ENCODE measurements at regions not wholly inside any gene's neighbourhood (a gene's known extent, or its start where the extent isn't known, plus 50 kb on each side); places are given as distances from the start of the nearest gene placed in this dataset.

DNA sequence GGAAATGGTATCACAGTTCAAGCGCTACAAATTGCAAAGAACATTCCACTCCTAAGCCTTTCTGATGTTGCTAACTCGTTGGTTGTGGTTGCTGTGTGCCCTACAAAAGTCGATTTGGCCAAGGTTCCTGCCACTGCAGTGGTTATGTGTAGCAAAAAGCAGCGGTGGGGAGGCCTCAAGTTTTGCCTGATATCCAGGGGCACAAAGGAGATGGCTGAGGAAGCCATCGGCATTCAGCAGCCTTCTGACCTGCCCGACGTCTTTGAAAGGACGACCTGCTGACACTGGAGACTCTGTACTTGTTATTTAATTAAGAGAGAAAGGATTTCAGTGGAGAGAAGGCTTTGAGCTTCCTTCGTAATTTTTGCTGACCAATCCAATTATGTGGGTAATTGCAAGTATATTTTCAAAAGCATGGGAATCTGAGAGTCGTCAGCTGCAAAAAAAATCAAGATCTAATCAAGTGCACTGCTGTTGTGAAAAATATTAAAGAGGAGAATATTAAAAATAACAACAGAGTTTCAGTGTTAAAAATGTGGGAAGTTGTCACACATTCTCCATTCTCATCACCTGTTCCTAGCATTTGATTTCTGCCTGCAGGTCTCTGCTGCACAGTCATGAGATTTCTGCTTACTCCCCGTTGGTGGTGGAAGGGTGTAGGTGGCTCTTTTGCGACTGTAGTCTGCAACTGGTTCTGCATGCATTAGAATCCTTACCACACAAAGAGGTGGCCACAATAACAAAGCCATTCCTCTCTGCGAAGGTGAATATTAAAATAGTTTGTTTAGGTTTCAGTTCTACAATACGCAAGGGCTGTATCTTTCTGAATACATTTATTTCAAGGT is 319.2 kb downstream of the IRX2 start:
- no peak for DNase-seq

DNA sequence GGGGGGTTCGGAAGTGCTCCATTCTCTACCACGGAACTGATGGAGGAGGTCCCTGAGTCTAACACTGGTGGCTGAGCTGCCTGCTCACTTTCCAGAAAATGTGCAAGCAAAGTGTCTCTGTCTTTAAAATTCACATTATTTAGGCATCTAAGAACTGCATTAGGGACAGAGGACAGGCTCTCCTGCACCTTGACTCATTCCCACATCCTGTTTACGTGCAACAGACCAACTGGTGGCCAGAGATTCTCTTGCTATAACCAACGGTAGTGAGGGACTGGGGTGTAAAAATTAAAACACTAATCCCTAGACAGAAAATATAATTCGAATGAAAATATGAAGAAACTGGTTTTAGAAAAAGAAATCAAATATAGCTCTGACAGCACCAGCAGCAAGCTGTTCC is 320.9 kb downstream of the IRX2 start:
- no peak for DNase-seq

DNA sequence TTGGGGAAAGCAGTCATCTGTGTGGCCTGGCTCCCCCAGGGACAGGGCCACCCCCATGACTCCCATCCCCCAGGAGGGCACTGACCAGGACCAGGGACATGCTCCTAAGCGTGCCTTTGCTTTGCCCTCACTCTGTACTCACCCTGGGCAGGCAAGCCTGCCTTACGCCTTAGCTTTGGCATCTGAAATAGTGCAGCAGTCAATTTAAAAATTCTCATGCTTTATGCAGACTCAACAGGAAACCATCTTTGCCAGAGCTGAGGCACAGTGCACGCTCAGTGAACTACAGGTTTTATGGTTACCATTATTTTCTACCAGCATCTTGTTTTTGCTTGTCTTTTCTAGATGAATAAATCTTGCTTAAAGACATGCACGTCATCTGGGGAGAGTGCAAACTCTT is 323.5 kb downstream of the IRX2 start:
- no peak for DNase-seq

DNA sequence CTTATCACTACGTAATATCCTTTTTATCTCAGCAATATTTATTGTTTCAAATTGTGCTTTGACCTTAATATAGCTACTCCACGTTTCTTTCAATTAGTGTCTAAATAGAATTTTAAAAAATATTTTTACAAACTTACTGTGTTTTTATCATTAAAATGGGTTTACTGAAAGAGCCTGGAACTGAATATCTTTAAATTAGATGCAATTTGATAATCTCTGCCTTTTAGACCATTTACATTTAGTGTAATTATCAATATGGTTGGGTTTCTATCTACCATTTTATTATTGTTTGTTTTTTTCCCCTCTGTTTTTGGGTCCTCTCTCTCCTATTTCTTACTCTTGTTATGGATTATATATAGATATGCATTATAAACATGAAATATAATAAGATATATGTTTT is 327.8 kb downstream of the IRX2 start:
- DNase-seq, result no peak

DNA sequence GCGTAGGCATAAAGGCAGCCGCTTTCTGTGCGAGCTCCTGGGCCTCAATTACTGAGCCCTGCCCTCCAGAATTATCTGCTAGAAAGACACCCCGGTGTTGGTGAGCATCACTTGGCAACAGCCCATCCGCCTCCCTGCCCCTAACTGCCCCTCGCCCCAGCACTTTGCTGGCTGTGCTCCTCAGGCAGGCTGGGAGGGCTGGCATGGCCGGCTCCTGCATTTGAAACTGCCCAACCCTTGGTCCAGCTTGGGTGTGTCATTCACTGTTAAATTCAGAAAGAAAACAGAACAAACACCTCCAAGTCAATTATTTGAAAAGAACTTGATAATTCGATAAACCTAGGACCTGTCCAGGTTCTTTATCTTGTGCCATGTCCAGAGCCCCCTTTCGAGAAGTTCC is 334.2 kb downstream of the IRX2 start:
- DNase-seq, result no peak

DNA sequence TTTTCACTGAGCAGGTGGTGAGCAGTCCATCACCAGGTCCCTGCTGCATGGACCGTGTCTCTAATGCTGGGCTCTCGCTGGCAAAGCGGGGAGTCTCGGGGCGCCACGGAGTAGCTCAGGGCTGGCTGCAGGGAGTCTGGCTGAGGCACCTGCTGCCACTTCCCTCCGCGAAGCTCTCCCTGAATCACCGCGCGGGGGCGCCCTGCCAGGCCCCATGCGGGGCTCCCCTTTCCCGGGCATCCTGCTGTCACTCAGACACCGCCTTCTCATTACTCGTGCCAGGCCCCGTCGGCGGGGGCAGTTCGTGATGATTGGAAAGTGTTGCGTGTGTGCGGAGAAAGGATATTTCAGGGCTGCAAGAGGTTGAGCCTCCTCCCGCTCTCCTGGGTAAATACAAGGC is 335.8 kb downstream of the IRX2 start:
- no peak for DNase-seq

DNA sequence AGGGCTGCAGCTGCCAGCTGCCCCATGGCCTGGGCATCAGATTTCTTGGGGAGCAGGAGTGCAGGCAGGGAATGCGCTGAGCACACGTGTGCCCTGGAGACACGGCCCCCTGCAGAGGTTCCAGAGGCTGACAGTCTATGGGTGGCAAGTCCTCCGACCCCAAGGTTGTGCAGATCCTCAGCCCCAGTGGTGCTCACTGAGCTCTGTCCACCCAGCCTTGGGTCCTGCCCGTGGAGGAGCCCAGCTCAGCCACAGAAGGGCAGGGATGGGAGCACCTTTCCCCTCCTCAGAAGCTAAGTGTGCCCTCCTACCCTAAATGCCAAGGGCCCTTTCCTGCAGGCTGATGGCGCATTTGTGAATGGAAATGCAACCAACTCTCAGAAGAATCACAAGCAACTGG is 341.0 kb downstream of the IRX2 start:
- no peak for DNase-seq

DNA sequence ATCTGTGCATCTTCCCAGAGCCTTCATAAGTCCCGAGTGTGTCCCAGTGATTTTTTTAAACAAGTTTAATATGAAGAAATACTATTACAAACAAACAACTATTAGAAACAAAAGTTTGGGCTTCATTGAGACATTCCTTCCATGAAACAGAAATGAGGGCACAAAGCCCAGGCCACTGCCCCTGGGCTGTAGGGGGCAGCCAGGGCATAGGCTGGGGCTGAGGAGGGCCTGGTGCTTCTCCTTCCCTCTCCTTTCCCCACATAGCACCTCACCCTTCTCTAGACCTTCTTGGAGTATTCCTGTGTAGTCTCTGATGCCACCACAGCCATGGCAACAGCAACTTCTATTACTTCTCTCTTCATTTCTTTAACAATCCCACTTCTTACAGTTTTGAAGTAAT is 348.2 kb downstream of the IRX2 start:
- DNase-seq, result no peak

DNA sequence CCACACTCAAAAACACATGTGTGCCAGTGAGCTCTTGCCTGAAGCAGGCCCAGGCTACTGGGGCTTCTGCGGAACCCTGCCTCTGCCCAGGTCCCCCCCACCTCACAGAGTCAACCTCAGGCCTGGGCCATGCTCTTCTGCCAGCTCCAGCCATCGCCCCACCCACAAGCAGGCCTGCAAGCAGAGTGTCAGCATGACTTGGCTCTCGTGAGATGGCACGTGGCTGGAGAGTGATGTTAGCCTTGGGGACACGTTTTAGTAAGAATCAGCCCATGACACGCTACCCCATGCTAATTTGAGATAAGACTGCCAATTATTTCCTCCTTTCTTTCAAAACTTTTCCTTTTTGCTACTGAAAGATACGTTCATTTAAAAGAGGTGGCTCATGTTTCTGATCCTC is 351.7 kb downstream of the IRX2 start:
- no peak for DNase-seq

DNA sequence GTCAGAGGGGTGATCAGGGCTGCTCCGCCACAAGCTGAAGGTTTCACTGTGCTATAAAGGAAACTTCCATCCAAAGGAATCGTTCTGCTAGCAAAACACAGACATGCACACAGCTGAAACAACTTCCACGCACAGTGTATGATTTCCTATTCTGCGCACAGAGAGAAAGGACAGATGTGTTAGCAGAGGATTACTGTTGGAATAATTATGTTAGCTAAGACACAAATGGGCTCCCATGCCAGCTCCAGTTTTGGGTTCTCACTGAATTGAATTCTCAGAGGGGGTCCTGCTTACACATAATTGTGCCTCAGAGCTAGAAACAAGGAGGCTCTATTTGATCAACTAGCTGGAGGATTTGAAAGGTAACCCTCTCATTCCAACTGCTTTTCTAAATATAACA is 352.4 kb downstream of the IRX2 start:
- DNase-seq, result no peak

DNA sequence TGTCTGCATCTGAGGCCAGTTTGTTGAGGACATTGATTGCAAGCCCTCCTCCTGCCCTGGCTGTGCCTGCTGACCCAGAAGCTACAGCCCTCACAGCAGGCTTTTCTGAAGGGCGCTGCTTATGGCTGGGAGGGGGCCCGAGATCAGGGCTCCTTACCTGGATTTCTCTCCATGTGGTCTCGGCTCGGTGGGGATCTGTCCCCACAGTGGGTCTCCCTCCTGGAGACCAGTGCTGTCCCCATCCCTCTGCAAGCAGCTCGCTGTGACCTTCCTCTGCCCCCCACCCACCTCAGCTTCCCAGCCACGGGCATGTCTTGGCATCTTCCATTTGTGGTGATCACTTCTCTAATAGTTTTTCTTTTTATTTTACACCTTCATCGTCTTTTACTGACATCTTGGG is 357.9 kb downstream of the IRX2 start:
- DNase-seq, result no peak

DNA sequence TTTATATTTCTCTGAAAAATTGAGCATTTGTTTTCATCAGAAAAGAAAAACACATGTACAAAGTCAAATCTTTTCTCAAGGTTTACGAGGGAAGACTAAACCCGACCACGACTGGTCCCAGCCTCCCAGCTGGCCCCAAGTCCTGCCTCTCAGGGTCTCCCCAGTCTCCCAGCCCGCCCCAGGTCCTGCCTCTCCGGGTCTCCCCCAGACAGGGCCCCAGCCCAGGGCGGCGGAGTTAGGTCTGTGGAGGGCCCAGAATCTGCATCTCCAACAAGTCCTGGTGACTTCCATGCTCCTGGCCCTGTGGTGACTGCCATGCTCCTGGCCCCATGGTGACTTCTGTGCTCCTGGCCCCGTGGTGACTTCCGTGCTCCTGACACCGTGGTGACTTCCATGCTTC is 359.9 kb downstream of the IRX2 start:
- DNase-seq, result no peak

DNA sequence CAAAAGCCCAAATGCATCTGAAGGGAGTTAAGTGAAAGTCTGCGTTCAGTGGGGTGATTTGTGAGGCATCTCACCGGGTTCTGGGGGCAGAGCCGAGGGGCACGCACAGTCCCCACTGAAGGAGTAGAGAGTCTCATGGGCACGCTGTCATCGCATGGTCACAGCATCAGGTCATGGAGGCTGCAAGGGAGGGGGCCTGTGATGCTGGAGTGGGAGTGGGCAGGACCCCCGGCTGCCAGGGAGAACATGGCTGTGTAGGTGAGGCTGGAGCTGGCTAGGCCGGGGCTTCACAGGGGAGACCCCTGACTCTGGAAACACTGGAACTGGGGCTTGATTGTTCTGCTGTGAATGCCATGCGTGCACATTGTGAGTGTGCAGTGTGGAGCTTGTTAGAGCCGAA is 360.5 kb downstream of the IRX2 start:
- no peak for DNase-seq

DNA sequence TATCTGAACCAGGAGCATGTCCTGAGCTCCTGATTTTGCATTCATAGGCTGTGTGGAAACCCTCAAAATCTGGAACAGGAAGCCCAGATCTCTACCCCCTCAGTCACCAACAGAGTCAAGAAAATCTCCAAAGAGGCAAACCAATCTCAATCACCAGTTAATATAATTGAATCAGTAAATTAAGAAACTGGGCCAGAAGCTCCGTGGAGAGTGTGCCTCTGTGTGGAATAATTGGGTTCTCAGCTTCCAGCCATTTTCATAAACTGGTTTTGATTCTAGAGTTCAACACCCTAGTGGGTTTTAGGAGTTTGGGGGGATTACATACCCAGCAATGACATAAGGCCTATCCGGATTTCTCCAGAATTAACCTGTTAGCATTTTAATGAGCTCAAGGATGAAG is 362.9 kb downstream of the IRX2 start:
- DNase-seq, result no peak

DNA sequence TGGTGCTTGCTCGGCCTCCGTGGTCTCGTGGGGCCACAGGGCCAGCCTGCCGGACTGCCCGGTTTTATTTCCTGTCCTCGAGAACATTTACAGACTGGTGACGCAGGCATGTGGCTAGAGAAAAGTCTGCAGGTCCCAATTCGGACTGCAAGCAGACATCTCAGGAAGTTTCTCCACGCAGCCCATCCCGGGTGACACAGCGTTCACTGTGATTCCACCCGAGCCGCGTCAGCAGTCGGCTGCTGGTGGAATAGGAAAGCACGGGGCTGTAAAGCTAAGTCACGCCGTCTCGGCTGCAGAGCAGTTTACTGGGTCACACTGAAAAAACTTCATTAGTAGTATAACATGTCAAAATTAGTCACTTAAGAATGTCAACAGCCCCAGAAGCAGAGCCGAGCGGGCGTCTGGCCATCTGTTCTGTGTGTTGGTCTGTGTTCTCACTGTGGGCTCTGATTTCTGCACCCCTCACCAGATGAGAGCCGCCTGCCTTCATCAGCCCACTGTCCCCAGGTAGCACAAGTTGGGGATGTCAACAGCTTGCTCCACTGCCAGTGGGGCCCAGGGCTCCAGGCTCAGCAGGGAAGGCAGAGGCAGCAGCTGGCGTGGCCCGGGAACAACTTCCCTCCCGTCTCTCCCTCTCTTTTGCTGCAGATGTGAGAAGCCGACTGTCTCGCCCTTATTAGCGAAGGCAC is 363.7 kb downstream of the IRX2 start:
- DNase-seq, result no peak

DNA sequence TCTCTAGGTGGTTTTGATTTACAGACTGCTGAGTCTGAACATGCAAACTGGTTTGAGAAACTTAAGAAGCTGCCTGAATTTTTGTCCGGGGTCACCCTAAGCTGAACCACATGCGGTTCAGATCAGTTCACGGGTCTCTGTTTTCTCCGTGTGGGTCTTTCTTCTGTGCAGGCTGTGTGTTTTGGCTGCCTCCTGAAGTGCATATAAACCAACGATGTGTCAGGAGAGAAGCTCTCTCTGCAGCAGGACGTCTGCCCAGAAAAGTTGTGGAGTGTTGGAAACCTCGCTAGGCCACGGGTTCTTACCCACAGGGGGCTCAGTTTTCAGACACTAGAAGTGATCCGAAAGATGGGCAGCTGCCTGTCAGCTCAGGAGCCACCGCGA is 364.2 kb downstream of the IRX2 start:
- DNase-seq, result no peak

DNA sequence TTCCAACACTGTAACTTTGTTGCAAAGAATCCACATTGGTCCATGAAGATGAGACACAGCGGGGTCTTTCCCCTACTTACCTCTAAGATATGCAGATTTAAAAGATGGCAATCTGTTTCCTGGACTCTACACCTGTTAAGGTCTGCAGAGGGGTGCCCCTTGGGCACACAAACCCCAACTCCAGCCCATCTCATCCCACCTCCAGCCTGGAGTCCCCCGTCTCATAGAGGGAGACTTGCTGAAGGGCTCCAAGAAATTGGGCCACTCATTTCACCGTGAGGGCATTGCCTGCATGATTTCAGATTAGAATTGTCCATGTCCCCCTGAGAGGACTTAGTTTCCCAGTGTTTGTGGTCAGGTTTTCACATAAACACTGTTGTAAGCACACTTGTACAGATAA is 365.7 kb downstream of the IRX2 start:
- DNase-seq, result no peak

DNA sequence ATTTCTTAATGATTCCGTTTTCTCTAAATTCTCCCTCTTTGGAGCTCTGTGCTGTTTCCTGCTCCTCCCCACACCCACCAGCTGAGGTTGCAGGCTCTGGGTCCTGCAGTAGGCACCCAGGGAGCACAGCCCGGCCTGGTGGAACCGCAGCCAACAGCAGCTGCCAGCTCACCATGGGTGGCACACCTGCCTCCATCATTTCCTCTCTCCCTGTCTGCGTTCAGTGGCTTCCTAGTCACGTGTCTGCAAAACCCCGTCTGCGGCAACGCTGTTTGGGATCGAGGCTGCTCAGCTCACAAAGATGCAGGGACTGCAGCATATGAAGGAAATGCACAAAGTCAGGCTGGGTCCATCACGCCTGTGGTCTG is 367.8 kb downstream of the IRX2 start:
- no peak for DNase-seq

DNA sequence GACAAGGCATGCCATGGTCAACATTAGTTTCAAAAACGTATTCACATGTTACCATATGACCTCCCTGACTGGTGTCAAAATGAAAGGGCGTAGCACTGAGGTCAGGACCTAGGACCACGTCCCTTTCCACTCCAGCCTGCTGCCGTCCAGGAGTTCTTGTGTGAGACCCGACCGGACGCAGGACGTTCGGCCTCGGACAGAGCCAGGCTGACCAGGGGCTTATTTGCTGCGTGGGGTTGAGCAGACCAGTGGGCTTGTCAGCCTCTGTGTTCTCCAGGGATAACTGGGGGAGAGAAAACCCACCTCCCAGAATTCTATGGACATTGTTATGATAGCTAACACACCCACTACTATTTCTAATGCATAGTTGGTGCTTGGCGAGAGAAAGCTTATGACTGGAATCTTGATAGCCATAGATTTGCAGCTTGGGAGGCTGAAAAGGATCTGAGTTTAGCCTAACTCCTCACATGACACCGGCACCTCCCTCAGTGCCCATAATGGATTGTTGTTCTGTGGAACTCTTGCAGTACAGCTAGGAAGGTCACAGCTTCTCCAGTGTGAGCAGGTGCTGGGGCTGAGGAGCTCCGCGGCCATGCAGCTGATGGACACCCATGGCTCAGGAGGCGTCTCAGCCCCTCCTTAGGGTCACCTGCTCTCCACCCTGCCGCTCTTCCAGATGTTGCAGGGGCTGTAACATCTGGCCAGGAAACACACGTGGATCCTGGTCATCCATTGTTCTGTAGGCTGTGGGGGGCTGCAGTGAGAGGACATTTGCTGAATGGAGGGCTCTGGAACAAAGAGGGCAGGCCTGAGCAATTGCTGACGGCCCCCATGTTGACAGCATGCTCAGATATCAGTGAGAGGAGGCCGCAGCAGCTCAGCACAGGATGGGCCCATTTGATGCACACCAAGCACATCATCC is 368.4 kb downstream of the IRX2 start:
- DNase-seq, result no peak

DNA sequence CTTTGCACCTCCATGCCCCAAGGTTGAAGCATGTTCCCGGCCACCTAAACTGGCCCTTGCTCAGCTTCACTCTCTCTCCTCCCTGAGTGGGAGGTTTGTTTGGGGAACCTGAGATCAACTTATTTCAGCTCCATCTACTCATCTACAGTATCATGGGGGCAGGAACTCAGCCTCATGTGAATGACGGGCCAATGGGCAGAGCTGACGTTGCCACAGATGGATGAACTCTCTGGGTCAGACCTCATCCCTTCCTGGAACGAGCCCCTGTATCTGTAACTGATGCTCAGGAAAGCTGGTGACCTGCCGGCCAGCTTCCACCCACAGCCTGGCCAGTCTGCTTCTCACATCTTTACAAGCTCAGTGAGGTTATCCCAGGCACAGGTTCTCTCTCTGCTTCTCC is 369.6 kb downstream of the IRX2 start:
- DNase-seq, result no peak

DNA sequence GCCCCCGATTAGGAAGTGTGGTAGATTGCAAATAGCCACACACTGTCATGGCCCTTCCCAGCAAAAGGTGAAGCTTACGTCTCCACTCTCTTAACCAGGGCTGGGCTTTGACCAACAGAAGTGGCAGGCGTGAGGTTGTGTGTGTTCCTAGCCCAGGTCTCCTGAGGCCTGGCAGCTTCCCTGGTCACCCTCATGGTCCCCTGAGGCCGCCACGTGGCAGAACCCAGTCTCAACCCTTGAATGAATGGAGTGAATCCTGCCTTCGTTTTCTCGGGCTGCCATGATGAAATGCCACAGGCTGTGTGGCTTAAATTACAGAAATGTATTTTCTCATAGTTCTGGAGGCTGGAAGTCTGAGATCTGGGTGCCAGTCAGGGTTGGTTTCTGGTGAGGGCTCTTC is 370.4 kb downstream of the IRX2 start:
- DNase-seq, result no peak

DNA sequence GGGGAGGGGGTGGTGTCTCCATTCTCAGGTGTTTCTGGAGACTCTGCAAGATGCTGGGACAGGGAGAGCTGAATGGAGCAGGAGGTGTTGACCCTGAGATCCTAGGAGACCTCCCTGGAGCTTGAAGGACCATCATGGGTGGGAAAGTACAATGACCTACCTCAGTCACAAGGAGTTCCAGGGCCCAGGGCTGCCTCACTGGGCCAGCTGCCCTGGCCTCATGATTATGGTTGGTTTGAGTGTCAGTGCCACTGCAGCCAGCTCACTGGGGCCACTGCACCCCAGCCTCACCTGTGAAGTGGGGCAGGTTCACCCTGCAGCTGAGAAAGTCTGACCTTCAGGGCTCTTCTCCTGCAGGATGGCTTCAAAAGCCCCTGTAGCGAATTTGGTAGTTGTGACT is 372.5 kb downstream of the IRX2 start:
- DNase-seq, result no peak

DNA sequence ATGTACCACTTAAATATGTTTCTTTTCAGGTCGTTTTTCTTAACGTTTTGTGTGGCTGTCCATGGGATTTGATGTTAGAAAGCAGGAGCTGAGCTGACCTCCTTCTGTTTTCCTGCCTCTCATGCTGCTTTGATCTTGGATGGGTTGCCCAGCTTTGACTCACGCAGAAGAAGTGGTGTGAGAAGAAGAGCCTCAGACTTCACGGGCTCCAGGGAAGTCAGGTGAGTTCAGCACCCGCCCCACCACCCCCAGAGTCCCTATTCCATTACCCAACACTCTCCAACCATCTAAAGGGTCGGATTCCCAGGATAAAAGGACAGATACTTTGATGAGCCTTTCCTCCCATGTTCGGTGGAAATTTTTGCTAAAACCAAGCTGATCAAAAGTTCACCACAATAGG is 373.4 kb downstream of the IRX2 start:
- DNase-seq, result no peak

DNA sequence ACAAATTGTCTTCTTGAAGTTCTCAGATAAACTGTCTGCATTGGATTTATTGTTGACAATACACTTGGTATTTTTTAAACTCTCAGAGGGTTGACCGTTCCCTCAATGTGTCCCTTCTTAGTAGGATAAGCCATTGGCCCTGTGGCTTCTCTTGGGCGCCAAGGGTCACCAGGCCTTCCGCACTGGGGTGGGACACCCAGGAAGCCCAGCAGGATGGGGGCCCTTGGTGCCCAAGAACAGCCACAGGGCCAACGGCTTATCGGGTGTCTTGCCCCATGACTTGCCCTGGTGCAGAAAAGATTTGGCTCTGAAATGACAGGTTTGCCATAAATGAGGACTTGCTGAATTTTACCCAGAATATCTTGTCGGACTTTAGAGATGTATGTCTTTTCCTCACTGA is 375.0 kb downstream of the IRX2 start:
- no peak for DNase-seq

Measured in activated CD4-positive, alpha-beta T cell treated with anti-CD3 and anti-CD28 coated beads for 4 hours (primary cell).